Ammon's horn (tissue), 1 donor: ENCODE measurements at regions not wholly inside any gene's neighbourhood (a gene's known extent, or its start where the extent isn't known, plus 50 kb on each side); places are given as distances from the start of the nearest gene placed in this dataset.
"Not testable (repeated sequence)": the region's sequence is repeated elsewhere in the genome, so short reads cannot be mapped to it uniquely, and the experiment has no call there.

Experiments
- DNase-seq: peaks from one replicate; pipeline ENCODE4 v3.0.0-alpha.2; 2016; ENCODE audit warnings: low spot score

DNA sequence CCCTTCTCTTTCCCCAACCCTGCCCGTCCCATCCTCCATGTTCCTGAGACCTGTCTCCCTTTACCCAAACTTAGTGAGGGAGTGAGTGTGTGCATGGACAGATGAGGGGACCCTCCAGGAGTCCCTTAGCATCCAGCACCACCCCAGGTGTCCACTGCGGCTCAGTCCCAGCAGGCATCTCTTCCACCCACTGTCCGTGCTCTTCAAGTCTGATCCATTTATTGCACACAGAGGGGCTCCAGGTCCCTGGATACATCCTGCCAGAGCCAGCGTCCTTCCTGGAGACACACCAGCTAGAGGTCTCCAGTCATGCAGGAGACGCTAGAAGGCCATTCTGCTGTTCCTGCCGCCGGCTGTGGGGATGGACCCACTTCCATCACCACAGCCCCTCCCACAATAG lies 239.2 kb downstream of the ADGRD1 start:
- DNase-seq: no peak

DNA sequence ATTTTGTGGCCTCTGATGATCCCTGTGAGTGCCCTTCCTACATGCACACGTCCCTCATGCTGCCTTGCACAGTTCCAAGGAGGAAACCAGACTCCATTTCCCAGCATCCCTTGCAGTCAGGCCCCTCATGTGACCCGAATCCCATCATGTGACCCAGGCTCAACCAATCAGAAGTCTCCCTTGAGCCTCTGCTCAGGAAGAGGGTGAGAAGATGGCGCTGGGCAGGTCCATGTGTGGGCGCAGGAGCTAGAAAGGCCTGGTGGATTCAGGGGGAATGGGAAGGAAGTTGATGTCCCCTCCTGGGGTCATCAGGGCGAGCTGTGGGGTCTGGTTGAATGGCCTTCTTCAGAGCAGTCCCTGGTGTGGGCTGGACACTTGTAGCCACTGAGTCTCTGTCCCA lies 240.5 kb downstream of the ADGRD1 start:
- no peak for DNase-seq

DNA sequence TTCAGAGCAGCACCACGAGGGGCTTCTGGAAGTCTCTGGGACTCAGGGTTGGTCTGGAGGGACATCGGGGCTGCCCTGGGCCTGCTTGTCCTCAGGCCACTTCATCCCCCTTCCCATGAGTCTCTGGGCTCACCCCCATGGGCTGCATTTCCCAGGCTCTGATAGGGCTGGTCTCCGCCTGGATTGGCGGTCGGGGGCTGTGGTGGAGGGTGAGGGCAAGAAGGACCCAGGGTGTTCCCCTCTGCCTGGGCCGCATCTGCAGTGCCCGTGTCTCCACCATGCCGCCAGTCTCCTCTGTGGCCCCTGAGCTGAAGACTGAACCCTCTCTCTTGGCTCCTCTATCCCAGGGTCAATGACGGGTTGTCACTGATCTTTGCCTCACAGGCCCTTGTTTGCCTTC lies 242.1 kb downstream of the ADGRD1 start:
- DNase-seq: no peak

DNA sequence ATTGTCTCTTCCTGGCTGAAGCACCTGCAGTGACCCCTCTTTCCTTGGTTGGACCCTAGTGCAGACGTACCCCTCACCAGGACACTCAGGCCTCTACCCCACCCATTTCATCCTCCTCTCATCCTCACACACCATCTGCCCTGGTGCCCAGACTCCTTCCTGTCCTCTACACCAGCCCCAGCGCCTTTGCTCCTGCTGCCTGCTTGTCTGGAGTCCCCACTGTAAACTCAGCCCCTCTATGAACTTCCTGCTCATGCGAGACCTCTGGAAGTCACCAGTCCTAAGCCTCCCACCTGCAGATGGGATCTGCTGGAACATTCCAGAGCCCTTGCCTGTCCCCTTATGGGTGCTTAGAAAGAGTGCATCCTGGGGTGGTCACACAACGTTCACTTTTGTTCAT lies 242.5 kb downstream of the ADGRD1 start:
- DNase-seq: no peak

DNA sequence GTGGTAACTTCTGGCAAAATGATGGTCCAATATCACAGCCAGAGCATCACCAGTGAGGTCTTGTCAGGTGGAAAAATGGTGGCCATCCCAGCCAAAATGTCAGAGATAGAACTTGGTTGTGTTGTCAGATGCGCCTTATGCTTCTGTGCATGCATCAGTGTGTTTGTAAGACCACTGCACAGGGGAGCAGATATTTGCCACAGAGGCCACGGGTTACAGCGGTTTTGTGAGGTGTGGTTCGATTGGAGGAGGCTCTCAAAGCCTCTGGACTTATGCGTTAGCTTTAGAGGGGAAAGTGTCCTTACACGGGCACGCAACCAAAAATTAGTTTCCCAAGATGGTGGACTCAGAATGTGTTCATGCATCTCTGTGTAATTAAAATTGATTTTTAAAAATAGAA lies 243.8 kb downstream of the ADGRD1 start:
- no peak for DNase-seq

DNA sequence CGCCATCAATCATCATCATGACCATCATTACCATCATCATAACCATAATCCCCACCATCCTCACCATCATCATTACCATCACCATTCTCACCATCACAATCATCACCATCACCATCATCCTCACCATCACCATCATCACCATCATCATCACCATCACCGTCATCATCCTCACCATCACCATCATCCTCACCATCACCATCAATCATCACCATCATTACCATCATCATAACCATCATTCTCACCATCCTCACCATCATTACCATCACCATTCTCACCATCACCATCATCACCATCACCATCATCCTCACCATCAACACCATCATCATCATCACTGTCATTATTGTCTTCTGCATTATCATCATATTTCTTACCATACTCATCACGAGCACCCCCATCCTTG lies 245.5 kb downstream of the ADGRD1 start:
- DNase-seq: no peak

DNA sequence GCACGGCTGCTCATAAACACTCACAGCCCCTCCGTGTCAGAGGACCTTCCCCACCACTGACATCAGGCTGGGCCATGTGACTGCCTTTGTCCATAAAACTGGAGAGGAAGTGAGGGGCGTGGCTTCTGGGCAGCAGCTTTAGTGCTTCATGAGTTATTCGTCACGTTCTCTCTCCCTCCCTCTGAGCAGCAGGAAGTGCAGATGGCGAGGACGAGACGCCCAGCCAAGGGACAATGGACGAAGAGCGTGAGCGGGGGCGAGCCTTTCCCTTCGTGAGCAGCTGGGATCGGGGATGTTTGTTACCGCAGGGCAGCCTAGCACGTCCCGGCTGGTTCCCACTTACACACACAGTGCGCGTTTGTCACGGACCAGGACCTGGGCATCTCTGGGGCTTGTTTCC lies 248.2 kb downstream of the ADGRD1 start:
- not testable (repeated sequence) for DNase-seq

DNA sequence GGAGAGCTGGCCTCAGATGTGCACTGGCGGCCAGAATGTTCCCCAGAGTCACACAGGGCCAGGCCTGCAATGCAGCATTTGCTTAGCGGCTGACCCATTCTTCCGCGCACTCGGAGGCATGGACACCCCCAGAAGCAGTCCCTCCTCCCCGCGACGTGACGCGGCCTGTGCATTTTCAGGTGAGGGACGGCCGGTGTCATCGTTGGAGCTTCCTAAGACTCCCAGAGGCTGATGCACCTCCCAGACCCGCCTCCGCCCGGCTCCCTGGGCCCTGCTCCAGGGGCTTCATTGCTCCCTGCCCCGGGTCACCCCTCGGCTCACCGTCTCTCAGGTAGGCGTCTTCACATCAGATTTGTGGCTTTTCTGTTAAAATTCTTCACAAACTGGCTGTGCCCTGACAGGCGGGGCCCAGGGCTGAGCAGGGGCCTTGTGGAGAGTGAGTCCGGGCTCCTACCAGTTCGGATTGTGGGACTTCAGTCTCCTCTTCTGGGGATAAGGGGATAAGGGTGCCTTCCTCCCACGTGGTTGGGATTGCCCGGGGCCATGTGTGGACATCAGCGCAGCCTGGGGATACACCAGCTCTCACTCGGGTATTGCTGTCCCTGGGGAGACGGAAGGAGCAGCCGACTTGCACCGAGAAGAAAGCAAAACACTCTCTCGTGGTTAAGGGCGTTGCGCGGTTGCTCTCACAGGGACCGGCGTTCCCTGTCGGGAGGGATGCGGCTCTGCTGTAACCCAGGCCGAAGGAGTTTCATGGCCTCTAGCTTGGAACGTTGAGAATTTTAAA lies 249.1 kb downstream of the ADGRD1 start:
- no peak for DNase-seq

DNA sequence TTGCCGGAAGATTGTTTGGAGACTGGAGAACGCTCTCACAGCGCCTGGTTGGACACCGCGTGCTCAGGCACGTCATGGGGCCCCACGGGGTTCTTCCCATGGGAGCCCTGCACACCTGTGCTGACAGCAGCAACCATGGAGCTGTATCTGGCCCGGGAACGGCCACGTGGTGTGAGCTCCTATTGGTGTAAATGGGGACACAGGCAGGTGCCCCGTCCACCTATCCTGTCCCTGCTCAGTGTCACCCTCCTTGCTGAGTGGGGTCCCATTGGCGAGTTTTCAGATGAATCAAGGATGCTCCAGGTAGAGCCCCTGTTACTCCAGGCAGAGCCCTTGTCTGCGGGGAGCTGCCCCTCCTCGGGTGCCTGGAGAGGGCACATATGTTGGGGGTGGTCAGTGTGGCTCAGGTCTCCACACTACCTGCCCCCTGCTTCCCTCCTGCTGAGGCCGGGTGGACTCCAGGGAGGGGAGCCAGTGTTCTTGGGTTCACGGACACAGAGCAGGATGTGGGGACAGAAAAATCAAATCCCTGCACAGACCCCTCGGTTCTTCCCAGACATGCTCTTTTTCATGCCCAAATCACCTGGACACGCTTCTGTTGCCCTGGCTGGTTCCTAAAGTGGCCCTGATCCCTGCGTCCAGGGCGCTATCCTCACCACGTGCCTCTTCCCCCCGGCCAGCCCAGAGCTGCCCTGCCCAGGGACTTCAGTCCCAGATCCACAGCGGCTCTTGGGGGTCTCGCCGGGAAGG lies 250.1 kb downstream of the ADGRD1 start:
- no peak for DNase-seq

DNA sequence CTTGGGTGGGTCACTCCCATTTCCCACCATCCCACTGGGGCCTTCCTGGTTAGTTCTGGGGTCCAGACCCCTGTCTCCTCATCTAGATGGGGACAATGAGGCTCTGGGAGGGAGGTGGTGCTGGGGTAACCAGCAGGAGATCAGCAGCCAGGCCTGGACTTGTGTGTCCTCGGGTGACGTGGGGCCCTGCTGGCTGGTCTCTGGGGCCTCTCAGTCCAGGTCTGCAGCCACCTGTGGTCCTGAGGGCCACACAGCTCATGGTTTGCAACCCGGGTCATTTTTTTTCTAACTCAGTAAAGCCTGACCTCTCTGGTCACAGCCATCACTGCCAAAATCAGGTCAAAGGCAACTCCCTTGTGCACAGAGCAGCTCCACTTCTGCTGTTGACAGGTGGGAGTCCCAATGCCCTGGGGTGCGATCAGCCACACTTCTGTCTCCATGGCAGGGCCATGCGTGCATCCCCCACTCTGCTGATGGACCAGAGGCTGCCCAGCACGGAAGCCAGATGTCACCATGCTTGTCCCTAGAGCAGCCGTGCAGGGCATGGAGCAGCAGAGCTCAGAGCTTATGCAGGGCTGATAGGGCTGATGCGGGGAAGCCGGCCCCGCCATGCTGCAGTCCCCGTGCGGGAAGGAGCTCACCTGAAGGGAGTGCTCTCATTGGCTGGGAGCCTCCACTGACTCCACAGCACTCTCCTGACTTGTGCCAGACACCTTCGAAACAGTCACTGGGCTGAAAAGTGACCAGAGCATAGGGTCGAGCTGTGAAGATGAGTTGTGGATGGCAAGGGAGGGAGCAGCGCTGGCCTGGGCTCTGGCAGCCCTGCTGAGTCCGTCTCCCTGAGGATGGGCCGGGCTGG lies 250.9 kb downstream of the ADGRD1 start:
- DNase-seq: no peak

DNA sequence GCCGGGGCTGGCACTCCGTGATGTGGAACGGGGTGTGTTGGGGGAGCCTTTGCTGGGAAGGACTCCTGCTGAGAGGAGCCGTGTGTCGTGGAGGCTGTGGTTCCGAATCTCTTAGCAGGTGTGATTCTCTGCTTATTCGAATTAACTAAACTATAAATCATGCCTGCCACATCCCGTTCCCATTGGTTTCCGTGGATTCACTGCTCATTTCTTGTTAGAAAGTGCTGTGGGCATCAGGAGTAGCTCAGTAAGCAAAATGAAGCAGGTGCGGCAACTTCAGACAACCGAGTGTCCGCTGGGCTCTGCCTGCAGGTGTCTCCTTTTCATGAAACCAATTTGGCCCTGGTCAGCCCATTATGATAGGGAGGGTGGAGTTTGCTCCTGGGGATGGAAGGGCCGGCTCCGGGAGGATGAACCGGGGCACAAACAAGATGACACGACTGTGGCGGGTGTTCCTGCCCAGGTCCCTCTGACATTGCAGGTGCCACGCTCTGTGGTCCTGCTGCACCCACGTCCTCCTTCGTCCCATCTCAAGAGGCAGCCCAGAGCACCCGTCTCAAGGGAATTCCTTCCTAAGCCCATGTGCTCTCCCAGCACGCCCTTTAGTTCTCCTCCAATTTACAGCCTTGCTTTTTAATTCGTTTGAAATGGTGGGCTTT lies 251.7 kb downstream of the ADGRD1 start:
- not testable (repeated sequence) for DNase-seq

DNA sequence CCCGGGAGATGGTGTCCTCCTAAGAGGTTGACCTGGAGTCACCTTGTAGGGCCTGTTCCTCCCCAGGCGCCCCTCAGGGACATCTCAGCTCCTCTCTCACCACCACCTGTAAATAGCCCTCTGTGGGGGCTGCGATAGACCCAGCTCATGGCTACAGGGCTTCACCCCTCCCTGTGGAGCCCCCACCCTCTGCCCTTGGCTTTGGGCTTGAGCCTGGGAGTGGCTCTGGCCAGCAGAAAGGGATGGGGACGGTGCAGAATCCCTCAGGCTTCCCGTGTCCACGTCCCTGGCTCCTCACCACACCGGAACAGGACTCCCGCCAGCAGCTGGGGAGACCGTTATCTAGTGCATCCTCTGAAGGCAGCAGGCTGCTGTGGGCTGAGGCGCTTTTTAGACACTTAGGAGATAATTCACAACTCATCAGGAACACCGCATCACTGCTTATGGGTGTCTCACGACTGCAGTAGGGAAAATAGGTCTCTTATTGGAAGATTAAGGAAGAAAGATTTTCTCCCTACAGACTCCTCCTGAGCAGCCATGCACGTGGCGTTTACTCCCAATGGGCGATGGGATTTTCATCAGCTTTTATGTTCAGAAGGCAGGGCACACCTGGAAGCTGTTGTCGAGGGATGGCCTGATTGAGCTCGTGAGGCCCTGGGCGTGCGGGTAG lies 253.1 kb downstream of the ADGRD1 start:
- not testable (repeated sequence) for DNase-seq

DNA sequence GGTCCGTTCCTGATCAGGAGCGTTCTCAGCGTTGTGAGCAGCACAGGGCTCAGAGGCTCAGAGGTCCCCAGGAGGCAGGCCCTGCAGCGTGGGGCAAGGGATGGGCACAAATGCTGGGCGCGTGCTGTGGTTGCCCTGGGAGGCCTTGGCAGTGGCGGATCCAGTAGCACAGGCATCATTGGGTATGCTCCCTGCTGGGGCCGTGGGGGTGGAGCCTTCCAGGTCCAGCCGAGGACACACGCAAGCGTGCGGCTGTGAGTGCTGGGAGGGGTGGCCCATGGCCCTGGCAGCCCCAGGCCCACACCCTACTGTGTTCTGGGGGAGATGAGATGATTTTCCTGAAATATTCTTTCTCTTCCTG lies 253.6 kb downstream of the ADGRD1 start:
- DNase-seq: not testable (repeated sequence)

DNA sequence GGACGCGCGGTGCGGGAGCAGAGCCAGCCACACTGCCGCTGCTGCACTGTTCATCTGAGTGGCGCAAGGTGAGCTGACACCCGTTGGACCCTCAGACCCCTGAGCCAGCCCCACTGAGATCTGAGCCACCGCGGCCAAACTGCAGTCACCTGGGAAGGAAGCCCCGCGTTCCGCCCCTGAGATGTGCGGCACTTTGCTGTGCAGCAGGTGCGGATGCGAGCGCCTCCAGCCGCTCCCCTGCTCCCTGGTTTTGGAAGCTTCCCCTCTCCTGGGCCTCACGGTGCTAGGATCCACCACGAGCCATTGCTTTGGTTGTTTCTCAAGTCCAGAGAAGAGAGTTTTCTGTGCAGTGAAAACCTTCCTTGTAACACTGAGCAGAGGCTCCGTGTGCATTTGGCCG lies 254.1 kb downstream of the ADGRD1 start:
- not testable (repeated sequence) for DNase-seq

DNA sequence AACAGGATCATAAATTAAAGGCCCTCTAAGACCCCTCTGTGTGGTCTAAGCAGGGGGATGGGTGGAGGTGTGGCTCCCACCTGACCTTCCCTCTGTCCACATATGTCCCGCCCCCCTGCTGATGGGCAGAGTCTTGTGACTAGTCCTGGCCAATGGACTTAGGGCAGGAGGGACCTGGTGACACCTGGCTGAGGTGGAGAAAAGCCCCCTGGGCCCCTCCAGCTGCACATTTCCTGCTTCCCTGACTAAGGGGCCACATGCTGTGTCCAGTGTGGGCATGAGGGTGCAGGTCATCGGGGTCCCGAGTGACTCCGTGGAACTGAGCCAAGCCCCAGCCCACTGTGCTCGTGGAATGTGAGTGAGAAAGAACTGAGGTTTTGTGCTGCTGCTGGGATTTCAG lies 254.7 kb downstream of the ADGRD1 start:
- DNase-seq: no peak

DNA sequence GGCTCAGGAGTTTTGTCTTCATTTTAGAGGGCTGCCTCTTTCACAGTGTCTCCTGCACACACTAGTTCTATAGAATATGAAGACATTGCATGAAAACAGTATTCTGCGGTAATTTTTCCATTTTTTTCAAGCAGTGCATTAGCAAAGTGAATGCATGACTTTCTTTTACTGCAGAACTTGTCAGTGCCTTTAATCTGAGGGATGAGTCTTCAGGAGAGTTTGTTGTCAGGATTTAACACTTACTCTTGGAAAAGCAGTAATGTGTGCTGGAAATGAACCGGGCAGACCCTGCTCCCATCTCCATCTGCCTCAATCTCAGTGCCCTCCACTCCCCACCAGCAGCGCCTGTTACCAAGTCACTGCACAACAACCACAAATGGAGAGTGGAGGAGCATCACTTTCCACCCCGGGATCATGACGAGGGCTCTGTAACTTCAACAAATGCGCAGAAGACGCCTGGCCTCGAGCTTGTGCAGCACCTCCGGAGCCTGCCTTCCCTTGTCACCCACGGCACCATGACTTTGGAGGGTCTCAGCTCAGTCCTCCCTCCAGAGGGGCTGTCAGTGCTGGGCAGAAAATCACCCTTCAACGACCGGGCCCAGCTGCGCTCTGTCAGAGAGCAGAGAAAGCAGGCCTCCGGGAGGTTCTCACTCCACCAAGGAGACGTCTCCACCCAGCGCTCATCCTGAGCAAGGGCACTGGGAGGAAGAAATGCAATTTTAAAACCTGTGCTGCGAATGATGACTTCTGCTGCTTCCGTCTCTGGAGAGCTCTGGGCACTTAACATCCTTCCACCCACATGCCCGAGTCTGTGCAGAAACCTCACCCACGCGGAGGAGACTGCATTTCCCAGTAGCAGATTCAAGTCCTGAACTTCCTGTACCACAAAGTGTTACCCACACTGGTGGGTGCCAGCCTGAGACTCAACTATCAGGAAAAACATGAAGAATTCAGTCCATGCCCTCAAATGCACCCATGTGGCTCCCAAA lies 255.7 kb downstream of the ADGRD1 start:
- DNase-seq: peak; percentile 55

DNA sequence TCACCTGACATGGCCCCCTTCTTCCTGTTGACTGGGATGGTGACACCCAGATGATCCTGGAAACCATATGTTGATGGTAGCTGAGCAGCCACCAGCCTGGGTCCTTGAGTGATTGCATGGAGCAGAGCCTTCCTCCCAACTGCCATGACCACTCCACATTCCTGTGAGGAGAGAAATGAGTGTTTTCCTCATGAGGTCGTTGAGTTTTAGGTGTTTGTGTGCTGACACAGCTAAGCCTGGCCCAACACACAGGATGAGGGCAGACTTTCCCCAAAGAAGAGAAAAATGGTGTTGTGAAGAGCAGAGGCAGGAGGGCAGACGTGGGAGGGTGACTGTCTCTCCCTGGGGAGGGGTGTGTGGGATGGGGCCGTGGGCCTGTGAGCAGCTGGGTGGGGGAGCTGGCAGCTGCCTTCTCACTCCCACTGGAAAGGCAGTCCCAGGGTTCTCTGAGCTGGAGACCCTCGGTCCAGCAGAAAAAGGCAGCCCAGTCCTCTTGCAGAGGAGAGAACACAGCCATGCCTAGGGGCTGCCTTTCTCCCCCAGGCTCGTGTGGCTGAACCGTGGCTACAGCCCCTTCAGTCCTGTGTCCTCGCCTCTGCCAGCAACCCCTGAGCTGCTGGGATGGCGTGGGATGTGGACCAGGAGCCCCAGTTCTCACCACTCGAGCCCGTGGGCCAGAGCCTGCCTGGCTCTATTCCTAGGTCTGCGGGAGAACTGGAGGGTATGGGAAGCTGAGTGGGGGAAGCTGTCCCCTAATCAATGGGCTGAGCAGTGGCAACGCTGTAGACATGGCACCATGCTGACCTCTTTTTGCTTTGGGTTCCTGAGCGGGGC lies 257.0 kb downstream of the ADGRD1 start:
- no peak for DNase-seq

DNA sequence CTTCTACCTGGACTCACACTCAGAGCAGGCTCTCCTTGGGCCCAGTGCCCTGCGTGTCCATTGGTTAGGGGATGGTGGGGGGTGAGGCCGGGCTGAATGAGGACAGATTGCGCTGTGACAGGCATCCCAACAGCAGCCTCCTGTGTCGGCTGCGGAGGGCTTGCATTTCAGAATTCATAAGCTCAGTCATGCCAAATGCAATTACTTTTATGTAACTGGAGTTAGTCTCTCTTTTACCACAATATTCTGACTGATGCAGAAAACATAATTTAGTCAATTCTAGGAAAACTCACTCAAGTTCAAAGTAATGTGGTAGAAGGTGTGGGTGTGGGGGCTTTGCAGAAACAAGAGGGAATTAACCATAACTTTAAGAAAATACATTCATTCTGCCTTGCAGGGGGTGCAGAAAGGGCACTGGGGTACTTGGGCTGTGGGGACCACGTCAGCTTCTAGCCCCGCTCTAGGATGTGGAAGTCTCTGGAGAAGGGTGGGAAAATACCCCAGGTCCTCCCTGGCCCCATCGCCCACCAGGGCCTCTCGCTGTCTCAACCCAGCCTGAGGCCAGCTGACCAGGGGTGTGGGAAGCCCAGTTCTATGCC lies 257.7 kb downstream of the ADGRD1 start:
- DNase-seq: no peak

DNA sequence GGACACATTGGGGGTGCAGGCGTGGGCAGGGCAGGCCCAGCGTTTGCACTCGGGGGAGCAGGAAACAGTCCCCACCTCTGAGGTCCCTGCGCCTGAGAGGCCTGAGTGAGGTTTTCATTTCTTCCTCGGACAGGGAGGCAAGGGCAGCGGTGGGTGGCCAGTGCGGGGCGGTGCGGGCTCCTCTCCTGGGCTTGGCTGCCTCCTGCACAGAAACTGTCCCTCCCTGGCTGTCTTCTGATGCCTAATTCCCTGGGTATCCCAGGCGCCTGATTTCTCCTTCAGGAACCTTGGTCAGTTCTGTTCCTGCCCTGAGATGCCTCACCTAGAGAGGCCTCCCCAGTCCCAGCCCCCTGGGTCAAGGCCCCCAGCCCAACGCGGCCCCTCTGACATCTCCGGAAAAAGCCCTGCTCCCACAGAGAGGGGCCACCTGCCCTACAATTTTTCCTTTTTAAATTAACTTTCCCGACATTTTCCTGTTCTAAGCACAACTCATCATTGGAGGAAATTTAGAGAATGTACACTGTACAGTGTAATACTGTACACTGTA lies 260.3 kb downstream of the ADGRD1 start:
- DNase-seq: no peak
